ENCODE measurements at regions not wholly inside any gene's neighbourhood (a gene's known extent, or its start where the extent isn't known, plus 50 kb on each side); places are given as distances from the start of the nearest gene placed in this dataset.

DNA sequence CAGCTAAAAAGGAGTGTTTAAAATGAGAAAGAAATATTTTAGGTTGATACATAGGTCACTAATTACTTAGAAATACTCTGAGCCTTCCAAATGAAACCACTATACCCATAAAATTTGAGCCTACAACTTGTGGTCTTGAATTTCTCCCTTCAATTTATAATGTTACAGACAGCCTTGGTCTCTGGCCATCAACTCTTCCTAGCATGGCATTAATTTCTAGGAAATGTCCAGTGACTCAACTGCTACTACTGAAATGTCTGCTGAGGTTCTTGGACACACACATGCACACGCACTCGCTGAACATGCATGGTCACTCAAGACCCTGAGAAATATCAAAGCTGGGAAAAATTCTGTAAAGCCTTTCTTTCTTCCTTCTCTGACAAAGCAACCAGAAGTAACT is 61.1 kb upstream of the SAMSN1 start:
- Mint-ChIP-seq H3K9me3 (ENCODE audit: unreplicated experiment) (peaks cover 5% of the 10 kb centered on the region), H3K36me3 (ENCODE audit: low read depth, unreplicated experiment) (no peaks in the 10 kb centered on the region), H3K4me1 (ENCODE audit: low read depth, unreplicated experiment) (peaks cover 14% of the 10 kb centered on the region), H3K27me3 (ENCODE audit: low read depth, unreplicated experiment) (no peaks in the 10 kb centered on the region), H3K4me3 (ENCODE audit: unreplicated experiment) (no peak overlapping the region), H3K27ac (ENCODE audit: unreplicated experiment) (no peak overlapping the region)
- Histone ChIP-seq H3K9me3 (ENCODE audit: insufficient read depth, low read depth, low read length) (no peaks in the 10 kb centered on the region), H3K27ac (ENCODE audit: low read depth, low read length) (no peak overlapping the region), H2AFZ (ENCODE audit: low read depth, low read length) (no peak overlapping the region), H3K36me3 (ENCODE audit: insufficient read depth, low read length) (no peaks in the 10 kb centered on the region), H4K20me1 (ENCODE audit: insufficient read depth, low read length) (no peaks in the 10 kb centered on the region), H3K27me3 (ENCODE audit: insufficient read depth, low read length) (no peaks in the 10 kb centered on the region), H3K4me1 (ENCODE audit: insufficient read depth, low read length) (peaks cover 4% of the 10 kb centered on the region), H3K4me3 (ENCODE audit: insufficient read depth, low read depth, low read length) (no peak overlapping the region), H3K4me2 (ENCODE audit: low read length) (no peak overlapping the region), H3K79me2 (ENCODE audit: insufficient read depth, low read length) (no peaks in the 10 kb centered on the region), H3K9ac (ENCODE audit: low read length) (no peak overlapping the region)
- TF ChIP-seq, protein P1, sequence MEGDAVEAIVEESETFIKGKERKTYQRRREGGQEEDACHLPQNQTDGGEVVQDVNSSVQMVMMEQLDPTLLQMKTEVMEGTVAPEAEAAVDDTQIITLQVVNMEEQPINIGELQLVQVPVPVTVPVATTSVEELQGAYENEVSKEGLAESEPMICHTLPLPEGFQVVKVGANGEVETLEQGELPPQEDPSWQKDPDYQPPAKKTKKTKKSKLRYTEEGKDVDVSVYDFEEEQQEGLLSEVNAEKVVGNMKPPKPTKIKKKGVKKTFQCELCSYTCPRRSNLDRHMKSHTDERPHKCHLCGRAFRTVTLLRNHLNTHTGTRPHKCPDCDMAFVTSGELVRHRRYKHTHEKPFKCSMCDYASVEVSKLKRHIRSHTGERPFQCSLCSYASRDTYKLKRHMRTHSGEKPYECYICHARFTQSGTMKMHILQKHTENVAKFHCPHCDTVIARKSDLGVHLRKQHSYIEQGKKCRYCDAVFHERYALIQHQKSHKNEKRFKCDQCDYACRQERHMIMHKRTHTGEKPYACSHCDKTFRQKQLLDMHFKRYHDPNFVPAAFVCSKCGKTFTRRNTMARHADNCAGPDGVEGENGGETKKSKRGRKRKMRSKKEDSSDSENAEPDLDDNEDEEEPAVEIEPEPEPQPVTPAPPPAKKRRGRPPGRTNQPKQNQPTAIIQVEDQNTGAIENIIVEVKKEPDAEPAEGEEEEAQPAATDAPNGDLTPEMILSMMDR (IDR thresholded peaks at IDR 0.05; ENCODE audit: insufficient read depth, low read depth, low read length) = no peak
- TF ChIP-seq EZH2 (IDR thresholded peaks at IDR 0.05; ENCODE audit: insufficient read depth, low read length) = no peak
- DNase-seq (ENCODE audit: low read depth) = no peak
- FAIRE-seq = no peak

DNA sequence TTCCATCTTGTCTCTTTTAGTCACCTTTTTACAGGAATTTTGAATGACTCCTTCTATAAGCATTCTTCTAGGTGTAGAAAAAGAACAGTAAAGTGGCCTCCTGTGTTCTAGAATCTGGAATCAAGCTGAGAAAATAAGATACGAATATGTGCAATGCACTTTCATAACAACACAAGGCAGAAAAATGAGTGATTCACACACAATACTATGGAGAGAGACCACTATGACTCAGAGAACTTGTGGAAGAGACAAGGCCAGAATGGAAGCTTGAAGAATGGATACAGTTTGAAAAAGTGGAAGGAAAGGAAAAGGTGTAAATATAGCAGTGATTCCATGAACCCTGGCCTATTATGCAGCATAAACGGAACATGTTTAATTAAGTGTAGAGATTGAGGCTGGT is 57.1 kb upstream of the SAMSN1 start:
- Mint-ChIP-seq H3K27ac (ENCODE audit: unreplicated experiment) (peak overlapping the region; percentile 28), H3K36me3 (ENCODE audit: low read depth, unreplicated experiment) (no peaks in the 10 kb centered on the region), H3K9me3 (ENCODE audit: unreplicated experiment) (no peaks in the 10 kb centered on the region), H3K27me3 (ENCODE audit: low read depth, unreplicated experiment) (no peaks in the 10 kb centered on the region), H3K4me3 (ENCODE audit: unreplicated experiment) (no peak overlapping the region), H3K4me1 (ENCODE audit: low read depth, unreplicated experiment) (peaks cover 16% of the 10 kb centered on the region)
- no peak overlapping the region for H3K9ac ChIP-seq (ENCODE audit: low read length)
- H2AFZ ChIP-seq (ENCODE audit: low read depth, low read length) = peak overlapping the region; percentile 22
- H3K27me3 ChIP-seq (ENCODE audit: insufficient read depth, low read length) = no peaks in the 10 kb centered on the region
- peak overlapping the region; percentile 52 for H3K27ac ChIP-seq (ENCODE audit: low read depth, low read length)
- no peaks in the 10 kb centered on the region for H3K9me3 ChIP-seq (ENCODE audit: insufficient read depth, low read depth, low read length)
- DNase-seq (ENCODE audit: low read depth) (peak; percentile 43), FAIRE-seq (no peak)
- peaks cover 4% of the 10 kb centered on the region for H3K4me1 ChIP-seq (ENCODE audit: insufficient read depth, low read length)
- H4K20me1 ChIP-seq (ENCODE audit: insufficient read depth, low read length) = no peaks in the 10 kb centered on the region
- no peak overlapping the region for H3K4me3 ChIP-seq (ENCODE audit: insufficient read depth, low read depth, low read length)
- H3K79me2 ChIP-seq (ENCODE audit: insufficient read depth, low read length) = no peaks in the 10 kb centered on the region
- no peaks in the 10 kb centered on the region for H3K36me3 ChIP-seq (ENCODE audit: insufficient read depth, low read length)
- H3K4me2 ChIP-seq (ENCODE audit: low read length) = peak overlapping the region; percentile 57
- TF ChIP-seq, protein P1 (IDR thresholded peaks at IDR 0.05; ENCODE audit: insufficient read depth, low read depth, low read length) = no peak
- no peak for TF ChIP-seq EZH2 (IDR thresholded peaks at IDR 0.05; ENCODE audit: insufficient read depth, low read length)

DNA sequence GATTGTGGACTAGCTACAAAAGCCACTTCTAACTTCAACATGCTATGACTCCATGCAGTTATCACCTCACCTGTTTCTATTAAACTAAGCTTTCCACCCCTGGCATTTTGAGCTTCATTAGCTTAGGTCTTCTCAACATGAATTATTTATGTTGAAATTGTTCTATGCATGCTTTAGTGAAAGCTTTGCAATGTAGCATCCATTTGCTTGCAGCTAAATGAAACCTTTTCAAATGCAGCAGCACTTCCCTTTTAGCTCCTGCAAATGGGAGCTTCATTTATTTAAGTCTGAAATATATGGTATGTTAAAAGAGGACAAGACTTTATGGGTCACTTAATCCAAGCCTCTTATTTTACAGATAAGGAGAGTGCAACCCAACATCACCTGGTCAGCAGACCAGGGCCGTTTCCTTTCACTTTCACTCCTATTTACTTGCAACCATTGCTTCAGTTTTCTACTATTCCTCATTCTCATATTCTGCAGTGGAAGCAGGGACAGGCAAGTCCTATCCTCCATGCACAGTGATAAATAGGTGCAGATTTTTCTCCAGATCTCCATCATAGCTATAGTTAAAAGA is 56.4 kb upstream of the SAMSN1 start:
- peak overlapping the region; percentile 57 for H3K4me2 ChIP-seq (ENCODE audit: low read length)
- no peak overlapping the region for H3K27ac Mint-ChIP-seq (ENCODE audit: unreplicated experiment)

More for the DNA sequence above, 56.4 kb upstream of the SAMSN1 start:
- no peak overlapping the region for H3K9ac ChIP-seq (ENCODE audit: low read length)
- no peak for TF ChIP-seq EZH2 (IDR thresholded peaks at IDR 0.05; ENCODE audit: insufficient read depth, low read length)
- TF ChIP-seq, protein P1 (IDR thresholded peaks at IDR 0.05; ENCODE audit: insufficient read depth, low read depth, low read length) = no peak
- H3K4me3 ChIP-seq (ENCODE audit: insufficient read depth, low read depth, low read length) = no peak overlapping the region
- DNase-seq (ENCODE audit: low read depth) = no peak
- Mint-ChIP-seq H3K36me3 (ENCODE audit: low read depth, unreplicated experiment) (no peaks in the 10 kb centered on the region), H3K4me3 (ENCODE audit: unreplicated experiment) (no peak overlapping the region), H3K9me3 (ENCODE audit: unreplicated experiment) (no peaks in the 10 kb centered on the region), H3K27me3 (ENCODE audit: low read depth, unreplicated experiment) (no peaks in the 10 kb centered on the region), H3K4me1 (ENCODE audit: low read depth, unreplicated experiment) (peaks cover 16% of the 10 kb centered on the region)
- H3K9me3 ChIP-seq (ENCODE audit: insufficient read depth, low read depth, low read length) = no peaks in the 10 kb centered on the region
- H3K79me2 ChIP-seq (ENCODE audit: insufficient read depth, low read length) = no peaks in the 10 kb centered on the region
- FAIRE-seq = no peak
- no peaks in the 10 kb centered on the region for H3K27me3 ChIP-seq (ENCODE audit: insufficient read depth, low read length)
- H3K27ac ChIP-seq (ENCODE audit: low read depth, low read length) = no peak overlapping the region
- H4K20me1 ChIP-seq (ENCODE audit: insufficient read depth, low read length) = no peaks in the 10 kb centered on the region
- H2AFZ ChIP-seq (ENCODE audit: low read depth, low read length) = no peak overlapping the region
- peaks cover 4% of the 10 kb centered on the region for H3K4me1 ChIP-seq (ENCODE audit: insufficient read depth, low read length)
- H3K36me3 ChIP-seq (ENCODE audit: insufficient read depth, low read length) = no peaks in the 10 kb centered on the region

Data from astrocyte (in vitro differentiated cells and primary cell).